ENCODE measurements at regions not wholly inside any gene's neighbourhood (a gene's known extent, or its start where the extent isn't known, plus 50 kb on each side); places are given as distances from the start of the nearest gene placed in this dataset.
A peak's percentile ranks its signal among the peaks of the same experiment; 100 is the strongest.

- in situ Hi-C loops (cut with HindIII; ENCODE audit: low pct_unique_long_range_greater_than_20kb, low sequenced_read_pairs), result no loop called here
Observed at GRCh38 chr11:98793276-98793675, 227.5 kb upstream of the CNTN5 start.

GRCh38 chr11:98798333-98798732 lies 222.4 kb upstream of the CNTN5 start:
- no peak for DNase-seq (ENCODE audit: low read depth, low spot score)
- in situ Hi-C loops (cut with HindIII; ENCODE audit: low pct_unique_long_range_greater_than_20kb, low sequenced_read_pairs), result no loop called here

More at GRCh38 chr11:98793276-98793675, 227.5 kb upstream of the CNTN5 start:
- no peak for DNase-seq (ENCODE audit: low read depth, low spot score)

GRCh38 chr11:98800696-98801095 lies 220.1 kb upstream of the CNTN5 start:
- in situ Hi-C loops (cut with HindIII; ENCODE audit: low pct_unique_long_range_greater_than_20kb, low sequenced_read_pairs), result no loop called here
- peak; percentile 0 for DNase-seq (ENCODE audit: low read depth, low spot score)

GRCh38 chr11:98828986-98829708 lies 191.6 kb upstream of the CNTN5 start:
- DNase-seq (ENCODE audit: low read depth, low spot score), result no peak
- in situ Hi-C loops (cut with HindIII; ENCODE audit: low pct_unique_long_range_greater_than_20kb, low sequenced_read_pairs), result no loop called here

GRCh38 chr11:98829971-98830370 lies 190.8 kb upstream of the CNTN5 start:
- DNase-seq (ENCODE audit: low read depth, low spot score), result no peak
- in situ Hi-C loops (cut with HindIII; ENCODE audit: low pct_unique_long_range_greater_than_20kb, low sequenced_read_pairs), result no loop called here

GRCh38 chr11:98834776-98835175 lies 186.0 kb upstream of the CNTN5 start:
- peak; percentile 30 for DNase-seq (ENCODE audit: low read depth, low spot score)
- in situ Hi-C loops (cut with HindIII; ENCODE audit: low pct_unique_long_range_greater_than_20kb, low sequenced_read_pairs), result no loop called here

- in situ Hi-C loops (cut with HindIII; ENCODE audit: low pct_unique_long_range_greater_than_20kb, low sequenced_read_pairs), result no loop called here
- peak; percentile 10 for DNase-seq (ENCODE audit: low read depth, low spot score)
Observed at GRCh38 chr11:98835335-98835734, 185.4 kb upstream of the CNTN5 start.

- in situ Hi-C loops (cut with HindIII; ENCODE audit: low pct_unique_long_range_greater_than_20kb, low sequenced_read_pairs), result no loop called here
Observed at GRCh38 chr11:98836156-98836555, 184.6 kb upstream of the CNTN5 start.

GRCh38 chr11:98842187-98842586 lies 178.6 kb upstream of the CNTN5 start:
- in situ Hi-C loops (cut with HindIII; ENCODE audit: low pct_unique_long_range_greater_than_20kb, low sequenced_read_pairs), result no loop called here
- DNase-seq (ENCODE audit: low read depth, low spot score), result no peak

More at GRCh38 chr11:98836156-98836555, 184.6 kb upstream of the CNTN5 start:
- no peak for DNase-seq (ENCODE audit: low read depth, low spot score)

GRCh38 chr11:98862169-98862568 lies 158.6 kb upstream of the CNTN5 start:
- no peak for DNase-seq (ENCODE audit: low read depth, low spot score)
- in situ Hi-C loops (cut with HindIII; ENCODE audit: low pct_unique_long_range_greater_than_20kb, low sequenced_read_pairs), result no loop called here

- in situ Hi-C loops (cut with HindIII; ENCODE audit: low pct_unique_long_range_greater_than_20kb, low sequenced_read_pairs), result no loop called here
- DNase-seq (ENCODE audit: low read depth, low spot score), result no peak
Observed at GRCh38 chr11:98871690-98872089, 149.1 kb upstream of the CNTN5 start.

- DNase-seq (ENCODE audit: low read depth, low spot score), result no peak
- in situ Hi-C loops (cut with HindIII; ENCODE audit: low pct_unique_long_range_greater_than_20kb, low sequenced_read_pairs), result no loop called here
Observed at GRCh38 chr11:98874050-98874449, 146.7 kb upstream of the CNTN5 start.

GRCh38 chr11:98895936-98896335 lies 124.8 kb upstream of the CNTN5 start:
- DNase-seq (ENCODE audit: low read depth, low spot score), result no peak
- in situ Hi-C loops (cut with HindIII; ENCODE audit: low pct_unique_long_range_greater_than_20kb, low sequenced_read_pairs), result no loop called here

GRCh38 chr11:98940913-98941312 lies 79.8 kb upstream of the CNTN5 start:
- in situ Hi-C loops (cut with HindIII; ENCODE audit: low pct_unique_long_range_greater_than_20kb, low sequenced_read_pairs), result no loop called here
- DNase-seq (ENCODE audit: low read depth, low spot score), result no peak

GRCh38 chr11:98944461-98944860 lies 76.3 kb upstream of the CNTN5 start:
- DNase-seq (ENCODE audit: low read depth, low spot score), result no peak
- in situ Hi-C loops (cut with HindIII; ENCODE audit: low pct_unique_long_range_greater_than_20kb, low sequenced_read_pairs), result no loop called here

GRCh38 chr11:98952107-98952506 lies 68.6 kb upstream of the CNTN5 start:
- in situ Hi-C loops (cut with HindIII; ENCODE audit: low pct_unique_long_range_greater_than_20kb, low sequenced_read_pairs), result no loop called here
- DNase-seq (ENCODE audit: low read depth, low spot score), result no peak

- in situ Hi-C loops (cut with HindIII; ENCODE audit: low pct_unique_long_range_greater_than_20kb, low sequenced_read_pairs), result no loop called here
- no peak for DNase-seq (ENCODE audit: low read depth, low spot score)
Observed at GRCh38 chr11:98955551-98955950, 65.2 kb upstream of the CNTN5 start.

GRCh38 chr11:98964146-98964545 lies 56.6 kb upstream of the CNTN5 start:
- in situ Hi-C loops (cut with HindIII; ENCODE audit: low pct_unique_long_range_greater_than_20kb, low sequenced_read_pairs), result no loop called here
- DNase-seq (ENCODE audit: low read depth, low spot score), result no peak

- no peak for DNase-seq (ENCODE audit: low read depth, low spot score)
- in situ Hi-C loops (cut with HindIII; ENCODE audit: low pct_unique_long_range_greater_than_20kb, low sequenced_read_pairs), result no loop called here
Observed at GRCh38 chr11:98965358-98965757, 55.4 kb upstream of the CNTN5 start.

GRCh38 chr11:98965775-98966174 lies 55.0 kb upstream of the CNTN5 start:
- in situ Hi-C loops (cut with HindIII; ENCODE audit: low pct_unique_long_range_greater_than_20kb, low sequenced_read_pairs), result no loop called here
- no peak for DNase-seq (ENCODE audit: low read depth, low spot score)
